Loucy (cell line): ENCODE measurements at regions not wholly inside any gene's neighbourhood (a gene's known extent, or its start where the extent isn't known, plus 50 kb on each side); places are given as distances from the start of the nearest gene placed in this dataset.

Source experiments
- H2AFZ ChIP-seq: fragments of 200-600 bp; sonication (generic); 2 replicates; pipeline ENCODE4 v1.6.0; 2016; ENCODE audit warnings: antibody characterized with exemption, mild to moderate bottlenecking, low read length, moderate library complexity
- H3F3A ChIP-seq: fragments of 200-600 bp; 2 replicates; pipeline ENCODE4 v1.6.0; 2016; ENCODE audit warnings: antibody characterized with exemption, low read depth, mild to moderate bottlenecking
- H3K27me3 ChIP-seq: fragments of 200-600 bp; sonication (generic); 2 replicates; pipeline ENCODE4 v1.6.1; 2014; ENCODE audit warnings: low read length, mild to moderate bottlenecking; ENCODE audit not compliant: insufficient read depth, poor library complexity, severe bottlenecking
- H3K36me3 ChIP-seq: fragments of 200-600 bp; sonication (generic); 2 replicates; pipeline ENCODE4 v1.6.1; 2016; ENCODE audit warnings: low read length; ENCODE audit not compliant: insufficient read depth
- H3K4me1 ChIP-seq: fragments of 200-600 bp; sonication (generic); 2 replicates; pipeline ENCODE4 v1.5.1; 2014; ENCODE audit warnings: low read length, mild to moderate bottlenecking; ENCODE audit not compliant: insufficient read depth, poor library complexity, severe bottlenecking
- H3K4me2 ChIP-seq: fragments of 200-600 bp; sonication (generic); 2 replicates; pipeline ENCODE4 v1.6.0; 2014; ENCODE audit warnings: antibody characterized with exemption, low read length, low read depth, mild to moderate bottlenecking; ENCODE audit not compliant: poor library complexity, severe bottlenecking
- H3K4me3 ChIP-seq: fragments of 200-600 bp; sonication (generic); 2 replicates; pipeline ENCODE4 v1.5.1; 2014; ENCODE audit warnings: low read length, mild to moderate bottlenecking, mixed read lengths; ENCODE audit not compliant: poor library complexity, severe bottlenecking
- H3K79me2 ChIP-seq: fragments of 200-600 bp; sonication (generic); 2 replicates; pipeline ENCODE4 v1.6.1; 2014; ENCODE audit warnings: low read length; ENCODE audit not compliant: insufficient read depth
- H3K9ac ChIP-seq: fragments of 200-600 bp; sonication (generic); 2 replicates; pipeline ENCODE4 v1.6.0; 2014; ENCODE audit warnings: mild to moderate bottlenecking, low read depth, low read length, moderate library complexity; ENCODE audit not compliant: poor library complexity, severe bottlenecking
- H3K9me2 ChIP-seq: fragments of 200-600 bp; sonication (generic); replicated peaks from 2 replicates; pipeline ENCODE4 v1.6.1; 2016; ENCODE audit warnings: low read depth, low read length, mixed read lengths
- H3K9me3 ChIP-seq: fragments of 200-600 bp; sonication (generic); 2 replicates; pipeline ENCODE4 v1.6.1; 2014; ENCODE audit warnings: mild to moderate bottlenecking, antibody characterized with exemption, low read length, low read depth; ENCODE audit not compliant: insufficient read depth
- H4K20me1 ChIP-seq: fragments of 200-600 bp; sonication (generic); 2 replicates; pipeline ENCODE4 v1.6.0; 2014; ENCODE audit warnings: antibody characterized with exemption, low read length, mild to moderate bottlenecking; ENCODE audit not compliant: insufficient read depth, poor library complexity, severe bottlenecking
- EZH2phosphoT487 ChIP-seq: fragments of 200-600 bp; IDR thresholded peaks from 2 replicates; pipeline ENCODE4 v1.6.1; 2018; ENCODE audit warnings: antibody characterized with exemption, mild to moderate bottlenecking, moderate library complexity, borderline replicate concordance
- TF ChIP-seq, protein P1 (sequence below): fragments of 200-600 bp; sonication (generic); conservative IDR thresholded peaks from 2 replicates; pipeline ENCODE4 v1.5.1; 2014; ENCODE audit warnings: mild to moderate bottlenecking, antibody characterized with exemption, low read length

DNA sequence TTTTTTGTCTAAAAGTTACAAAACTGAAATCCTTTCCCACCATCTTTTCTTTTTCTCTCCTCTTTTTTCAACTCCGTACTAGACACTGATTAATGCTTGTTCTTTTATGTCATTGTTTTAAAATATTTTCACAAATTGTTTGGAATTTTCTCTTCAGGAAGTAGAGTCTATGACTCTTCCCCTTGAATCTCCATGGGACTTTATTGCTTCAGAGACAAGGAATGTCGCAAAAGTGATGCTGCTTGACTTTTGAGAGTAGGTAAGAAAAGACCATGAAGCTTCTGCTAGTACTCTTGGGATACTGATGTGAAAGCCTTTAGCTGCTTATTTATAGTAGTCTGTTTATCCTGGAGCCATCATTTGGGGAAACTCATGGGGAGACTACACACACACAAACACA lies 260.1 kb upstream of the SLC10A2 start:
- Histone ChIP-seq H3K79me2 (no peaks in the 10 kb centered on the region), H4K20me1 (no peaks in the 10 kb centered on the region), H3K4me3 (no peak overlapping the region), H3K4me2 (no peak overlapping the region), H2AFZ (no peak overlapping the region), H3K36me3 (no peaks in the 10 kb centered on the region), H3K9me2 (no peaks in the 10 kb centered on the region), H3K9ac (no peak overlapping the region), H3K4me1 (no peaks in the 10 kb centered on the region), H3K27me3 (no peaks in the 10 kb centered on the region), H3F3A (no peaks in the 10 kb centered on the region), H3K9me3 (no peaks in the 10 kb centered on the region)
- TF ChIP-seq, protein P1, sequence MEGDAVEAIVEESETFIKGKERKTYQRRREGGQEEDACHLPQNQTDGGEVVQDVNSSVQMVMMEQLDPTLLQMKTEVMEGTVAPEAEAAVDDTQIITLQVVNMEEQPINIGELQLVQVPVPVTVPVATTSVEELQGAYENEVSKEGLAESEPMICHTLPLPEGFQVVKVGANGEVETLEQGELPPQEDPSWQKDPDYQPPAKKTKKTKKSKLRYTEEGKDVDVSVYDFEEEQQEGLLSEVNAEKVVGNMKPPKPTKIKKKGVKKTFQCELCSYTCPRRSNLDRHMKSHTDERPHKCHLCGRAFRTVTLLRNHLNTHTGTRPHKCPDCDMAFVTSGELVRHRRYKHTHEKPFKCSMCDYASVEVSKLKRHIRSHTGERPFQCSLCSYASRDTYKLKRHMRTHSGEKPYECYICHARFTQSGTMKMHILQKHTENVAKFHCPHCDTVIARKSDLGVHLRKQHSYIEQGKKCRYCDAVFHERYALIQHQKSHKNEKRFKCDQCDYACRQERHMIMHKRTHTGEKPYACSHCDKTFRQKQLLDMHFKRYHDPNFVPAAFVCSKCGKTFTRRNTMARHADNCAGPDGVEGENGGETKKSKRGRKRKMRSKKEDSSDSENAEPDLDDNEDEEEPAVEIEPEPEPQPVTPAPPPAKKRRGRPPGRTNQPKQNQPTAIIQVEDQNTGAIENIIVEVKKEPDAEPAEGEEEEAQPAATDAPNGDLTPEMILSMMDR = no peak

DNA sequence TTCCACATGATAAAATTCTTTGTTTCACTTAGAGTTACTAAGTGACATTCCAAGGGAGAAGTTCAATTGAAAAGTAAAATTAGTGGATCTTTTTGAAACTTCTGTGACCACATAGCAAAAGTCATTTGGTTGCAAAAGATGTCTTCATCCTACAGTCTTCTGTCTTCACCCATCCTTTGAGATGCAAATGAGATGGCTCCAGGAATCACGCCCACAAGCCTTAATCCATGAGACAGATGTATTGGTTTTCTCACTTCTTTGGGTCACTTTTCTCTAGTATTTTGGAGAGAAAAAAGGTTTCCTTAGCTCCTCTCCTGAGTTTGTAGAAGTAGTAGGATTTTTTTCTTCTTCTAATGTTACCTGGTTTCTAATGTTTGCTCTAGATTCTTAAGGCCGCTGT lies 259.5 kb upstream of the SLC10A2 start:
- TF ChIP-seq, protein P1 = no peak
- TF ChIP-seq EZH2phosphoT487 = no peak
- no peak overlapping the region for H3K9ac ChIP-seq
- no peaks in the 10 kb centered on the region for H3F3A ChIP-seq
- no peaks in the 10 kb centered on the region for H3K79me2 ChIP-seq
- no peaks in the 10 kb centered on the region for H3K27me3 ChIP-seq
- no peak overlapping the region for H2AFZ ChIP-seq
- H3K36me3 ChIP-seq = no peaks in the 10 kb centered on the region
- H3K9me3 ChIP-seq = no peaks in the 10 kb centered on the region
- no peaks in the 10 kb centered on the region for H3K9me2 ChIP-seq
- H3K4me3 ChIP-seq = no peak overlapping the region
- H3K4me1 ChIP-seq = no peaks in the 10 kb centered on the region
- no peaks in the 10 kb centered on the region for H4K20me1 ChIP-seq
- H3K4me2 ChIP-seq = no peak overlapping the region

DNA sequence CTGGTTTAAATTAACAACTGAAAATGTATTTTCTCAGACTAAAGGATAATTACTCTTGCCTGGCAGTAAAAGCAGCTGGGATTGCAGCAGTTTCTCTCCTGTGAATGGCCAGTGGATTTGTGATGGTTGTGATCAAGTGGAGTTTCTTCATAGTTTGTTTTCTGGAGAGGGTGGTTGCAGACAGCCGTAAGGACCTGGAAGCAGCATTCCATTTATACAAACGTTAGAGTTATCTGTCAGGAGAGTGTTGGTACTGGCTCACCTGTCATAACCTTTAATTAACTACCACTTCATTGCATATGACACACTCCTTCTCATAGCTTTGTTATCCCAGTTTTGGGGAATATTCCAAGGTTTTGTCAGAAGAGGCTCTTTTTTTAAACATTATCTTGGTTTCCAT lies 258.4 kb upstream of the SLC10A2 start:
- Histone ChIP-seq H3F3A (no peaks in the 10 kb centered on the region), H3K9me2 (no peaks in the 10 kb centered on the region), H3K79me2 (no peaks in the 10 kb centered on the region), H3K4me1 (no peaks in the 10 kb centered on the region), H3K9ac (no peak overlapping the region), H3K27me3 (no peaks in the 10 kb centered on the region), H3K4me3 (no peak overlapping the region), H2AFZ (no peak overlapping the region), H4K20me1 (no peaks in the 10 kb centered on the region), H3K36me3 (no peaks in the 10 kb centered on the region), H3K4me2 (no peak overlapping the region), H3K9me3 (no peaks in the 10 kb centered on the region)
- TF ChIP-seq EZH2phosphoT487 = no peak
- TF ChIP-seq, protein P1 = no peak
